HEK293T (cell line): ENCODE measurements at regions not wholly inside any gene's neighbourhood (a gene's known extent, or its start where the extent isn't known, plus 50 kb on each side); places are given as distances from the start of the nearest gene placed in this dataset.

ENCODE experiments used
- CTCF ChIA-PET: fragments of 350-600 bp; formaldehyde crosslinking; extraction: SDS; loops from one replicate; lab custom pipeline; 2021; ENCODE audit warnings: antibody characterized with exemption, inconsistent platforms; lab: Yijun Ruan, JAX
- POLR2A ChIA-PET: fragments of 350-600 bp; formaldehyde crosslinking; extraction: SDS; loops from one replicate; lab custom pipeline; 2020; ENCODE audit warnings: antibody characterized with exemption, inconsistent platforms; lab: Yijun Ruan, JAX
- DNase-seq: peaks from one replicate; pipeline ENCODE4 v3.0.0; 2012; ENCODE audit warnings: mixed read lengths; ENCODE audit errors: extremely low spot score
- ARNT ChIP-seq: fragments of 450-650 bp; IDR thresholded peaks from 2 replicates; pipeline ENCODE4 v1.6.1; 2017; ENCODE audit warnings: mild to moderate bottlenecking
- BHLHE40 ChIP-seq: fragments of 450-650 bp; IDR thresholded peaks from 2 replicates; pipeline ENCODE4 v1.6.1; 2016; ENCODE audit warnings: mild to moderate bottlenecking, moderate library complexity, borderline replicate concordance
- CTBP1 ChIP-seq: fragments of 450-650 bp; IDR thresholded peaks from 2 replicates; pipeline ENCODE4 v1.6.1; 2016; ENCODE audit warnings: borderline replicate concordance
- ELF4 ChIP-seq: fragments of 450-650 bp; IDR thresholded peaks from 2 replicates; pipeline ENCODE4 v1.6.1; 2017; ENCODE audit warnings: antibody characterized with exemption
- FOXA1 ChIP-seq: fragments of 450-650 bp; IDR thresholded peaks from 2 replicates; pipeline ENCODE4 v1.6.1; 2016; ENCODE audit warnings: mild to moderate bottlenecking
- FOXK2 ChIP-seq: fragments of 450-650 bp; IDR thresholded peaks from 2 replicates; pipeline ENCODE4 v1.6.1; 2016; ENCODE audit warnings: mild to moderate bottlenecking
- FOXM1 ChIP-seq: fragments of 450-650 bp; IDR thresholded peaks from 2 replicates; pipeline ENCODE4 v1.6.1; 2017; ENCODE audit warnings: mild to moderate bottlenecking, borderline replicate concordance
- HDGF ChIP-seq: fragments of 450-650 bp; IDR thresholded peaks from 2 replicates; pipeline ENCODE4 v1.6.1; 2017; ENCODE audit warnings: antibody characterized with exemption, borderline replicate concordance
- L3MBTL2 ChIP-seq: fragments of 450-650 bp; conservative IDR thresholded peaks from 2 replicates; pipeline ENCODE4 v1.6.1; 2016; ENCODE audit warnings: mild to moderate bottlenecking
- LEF1 ChIP-seq: fragments of 450-650 bp; IDR thresholded peaks from 2 replicates; pipeline ENCODE4 v1.6.1; 2017; ENCODE audit warnings: mild to moderate bottlenecking, borderline replicate concordance
- NFRKB ChIP-seq: fragments of 450-650 bp; IDR thresholded peaks from 2 replicates; pipeline ENCODE4 v1.6.1; 2016; ENCODE audit warnings: mild to moderate bottlenecking, moderate library complexity
- PKNOX1 ChIP-seq: fragments of 450-650 bp; IDR thresholded peaks from 2 replicates; pipeline ENCODE4 v1.6.1; 2016
- SP1 ChIP-seq: fragments of 450-650 bp; IDR thresholded peaks from 2 replicates; pipeline ENCODE4 v1.6.1; 2017
- SUZ12 ChIP-seq: fragments of 450-650 bp; IDR thresholded peaks from 2 replicates; pipeline ENCODE4 v1.6.1; 2016; ENCODE audit warnings: mild to moderate bottlenecking
- TARDBP ChIP-seq: fragments of 450-650 bp; IDR thresholded peaks from 2 replicates; pipeline ENCODE4 v1.6.1; 2016
- ZNF384 ChIP-seq: fragments of 450-650 bp; IDR thresholded peaks from 2 replicates; pipeline ENCODE4 v1.6.1; 2016

GRCh38 chr16:18024611-18025010, 311.9 kb downstream of the NPIPA8 start:
- DNase-seq: no peak
- CTCF ChIA-PET: no interaction called here
- TF ChIP-seq CTBP1 (no peak), PKNOX1 (no peak), FOXM1 (no peak), BHLHE40 (no peak), SUZ12 (no peak), FOXK2 (no peak), SP1 (no peak), L3MBTL2 (no peak), ELF4 (no peak), ARNT (no peak), NFRKB (no peak), TARDBP (no peak), ZNF384 (no peak), LEF1 (no peak)
- POLR2A ChIA-PET: no interaction called here

GRCh38 chr16:18018376-18018775, 318.2 kb downstream of the NPIPA8 start:
- POLR2A ChIA-PET: no interaction called here
- DNase-seq: no peak
- TF ChIP-seq ELF4 (no peak), SUZ12 (no peak), FOXK2 (no peak), HDGF (no peak), CTBP1 (no peak), LEF1 (no peak), TARDBP (no peak), FOXA1 (no peak), ZNF384 (no peak), ARNT (no peak), FOXM1 (no peak), BHLHE40 (no peak), PKNOX1 (no peak)

GRCh38 chr16:18013863-18014262, 322.7 kb downstream of the NPIPA8 start:
- CTCF ChIA-PET: no interaction called here
- POLR2A ChIA-PET: no interaction called here
- DNase-seq: no peak
- TF ChIP-seq ELF4 (no peak), PKNOX1 (no peak), BHLHE40 (no peak), SP1 (no peak), NFRKB (no peak), ARNT (no peak), CTBP1 (no peak), L3MBTL2 (no peak), HDGF (no peak), FOXK2 (no peak), FOXM1 (no peak), FOXA1 (no peak), ZNF384 (no peak), TARDBP (no peak), LEF1 (no peak), SUZ12 (no peak)

More at GRCh38 chr16:18018376-18018775, 318.2 kb downstream of the NPIPA8 start:
- CTCF ChIA-PET: no interaction called here

- TF ChIP-seq FOXM1: no peak
- no peak for TF ChIP-seq LEF1
- no peak for TF ChIP-seq FOXA1
- TF ChIP-seq ARNT: no peak
- no peak for TF ChIP-seq SP1
- TF ChIP-seq FOXK2: no peak
- no peak for TF ChIP-seq L3MBTL2
- CTCF ChIA-PET: no interaction called here
- DNase-seq: no peak
- POLR2A ChIA-PET: no interaction called here
Observed at GRCh38 chr16:18008356-18008755, 328.2 kb downstream of the NPIPA8 start.

- no peak for DNase-seq
- ChIA-PET CTCF (no interaction called here), POLR2A (no interaction called here)
- TF ChIP-seq BHLHE40: no peak
Observed at GRCh38 chr16:18003033-18003432, 333.5 kb downstream of the NPIPA8 start.

- CTCF ChIA-PET: no interaction called here
- no peak for TF ChIP-seq L3MBTL2
- TF ChIP-seq HDGF: no peak
- TF ChIP-seq CTBP1: no peak
- TF ChIP-seq FOXM1: no peak
- no peak for TF ChIP-seq NFRKB
- TF ChIP-seq ELF4: no peak
- TF ChIP-seq TARDBP: no peak
- TF ChIP-seq SUZ12: no peak
- TF ChIP-seq PKNOX1: no peak
- no peak for TF ChIP-seq LEF1
- no peak for TF ChIP-seq SP1
- TF ChIP-seq BHLHE40: no peak
- TF ChIP-seq FOXA1: no peak
- no peak for TF ChIP-seq ZNF384
- TF ChIP-seq ARNT: no peak
- no peak for TF ChIP-seq FOXK2
Observed at GRCh38 chr16:17998996-17999395, 337.5 kb downstream of the NPIPA8 start.

More at GRCh38 chr16:17998996-17999395, 337.5 kb downstream of the NPIPA8 start:
- POLR2A ChIA-PET: no interaction called here
- no peak for DNase-seq
